Endothelial cell (in vitro differentiated cells): ENCODE measurements at regions not wholly inside any gene's neighbourhood (a gene's known extent, or its start where the extent isn't known, plus 50 kb on each side); places are given as distances from the start of the nearest gene placed in this dataset.

ENCODE experiments used
- DNase-seq: peaks from one replicate; pipeline ENCODE4 v3.0.0; 2021; ENCODE audit warnings: low spot score
- H3K27ac Mint-ChIP-seq: one replicate; pipeline ENCODE4 v1.8.0; 2021; ENCODE audit warnings: mixed read lengths, inconsistent platforms; ENCODE audit not compliant: unreplicated experiment
- H3K27me3 Mint-ChIP-seq: one replicate; pipeline ENCODE4 v1.8.0; 2021; ENCODE audit warnings: mild to moderate bottlenecking, moderate library complexity, mixed read lengths, inconsistent platforms; ENCODE audit not compliant: unreplicated experiment
- H3K36me3 Mint-ChIP-seq: one replicate; pipeline ENCODE4 v1.8.0; 2021; ENCODE audit warnings: mild to moderate bottlenecking, low read depth, mixed read lengths, inconsistent platforms; ENCODE audit not compliant: unreplicated experiment
- H3K4me1 Mint-ChIP-seq: one replicate; pipeline ENCODE4 v1.8.0; 2021; ENCODE audit warnings: mild to moderate bottlenecking, mixed read lengths, inconsistent platforms; ENCODE audit not compliant: unreplicated experiment
- H3K4me3 Mint-ChIP-seq: one replicate; pipeline ENCODE4 v1.8.0; 2021; ENCODE audit warnings: mild to moderate bottlenecking, mixed read lengths, inconsistent platforms; ENCODE audit not compliant: unreplicated experiment
- H3K9me3 Mint-ChIP-seq: one replicate; pipeline ENCODE4 v1.8.0; 2021; ENCODE audit warnings: mixed read lengths, inconsistent platforms; ENCODE audit not compliant: unreplicated experiment
- TF ChIP-seq, protein P1 (sequence below): fragments of 200-600 bp; sonication (generic); IDR thresholded peaks from one replicate; pipeline ENCODE4 v1.5.0; 2021; ENCODE audit warnings: antibody characterized with exemption; ENCODE audit not compliant: unreplicated experiment

DNA sequence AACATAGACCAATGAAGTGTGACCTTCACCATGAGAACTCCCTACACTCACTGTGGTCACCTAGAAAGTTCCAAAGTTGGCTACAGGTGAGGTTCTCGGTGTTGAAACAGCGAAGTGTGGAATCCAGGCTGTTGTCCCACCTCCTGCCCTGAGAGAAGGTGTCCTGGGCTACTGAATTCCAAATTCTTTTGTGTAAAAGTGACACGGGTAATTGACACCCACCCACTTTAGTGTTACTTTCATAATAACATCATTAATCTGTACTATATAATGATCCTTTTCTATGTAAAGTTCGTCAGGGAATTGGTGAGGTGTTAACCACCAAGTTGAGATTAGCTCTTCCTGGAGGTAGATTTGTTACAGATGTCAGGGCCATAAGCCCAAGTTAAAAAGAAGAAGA, 690.7 kb downstream of the RWDD3 start:
- TF ChIP-seq, protein P1, sequence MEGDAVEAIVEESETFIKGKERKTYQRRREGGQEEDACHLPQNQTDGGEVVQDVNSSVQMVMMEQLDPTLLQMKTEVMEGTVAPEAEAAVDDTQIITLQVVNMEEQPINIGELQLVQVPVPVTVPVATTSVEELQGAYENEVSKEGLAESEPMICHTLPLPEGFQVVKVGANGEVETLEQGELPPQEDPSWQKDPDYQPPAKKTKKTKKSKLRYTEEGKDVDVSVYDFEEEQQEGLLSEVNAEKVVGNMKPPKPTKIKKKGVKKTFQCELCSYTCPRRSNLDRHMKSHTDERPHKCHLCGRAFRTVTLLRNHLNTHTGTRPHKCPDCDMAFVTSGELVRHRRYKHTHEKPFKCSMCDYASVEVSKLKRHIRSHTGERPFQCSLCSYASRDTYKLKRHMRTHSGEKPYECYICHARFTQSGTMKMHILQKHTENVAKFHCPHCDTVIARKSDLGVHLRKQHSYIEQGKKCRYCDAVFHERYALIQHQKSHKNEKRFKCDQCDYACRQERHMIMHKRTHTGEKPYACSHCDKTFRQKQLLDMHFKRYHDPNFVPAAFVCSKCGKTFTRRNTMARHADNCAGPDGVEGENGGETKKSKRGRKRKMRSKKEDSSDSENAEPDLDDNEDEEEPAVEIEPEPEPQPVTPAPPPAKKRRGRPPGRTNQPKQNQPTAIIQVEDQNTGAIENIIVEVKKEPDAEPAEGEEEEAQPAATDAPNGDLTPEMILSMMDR: no peak
- no peak overlapping the region for H3K27ac Mint-ChIP-seq
- no peaks in the 10 kb centered on the region for H3K27me3 Mint-ChIP-seq
- peaks cover 1% of the 10 kb centered on the region for H3K4me1 Mint-ChIP-seq
- H3K36me3 Mint-ChIP-seq: no peaks in the 10 kb centered on the region
- no peak overlapping the region for H3K4me3 Mint-ChIP-seq
- no peaks in the 10 kb centered on the region for H3K9me3 Mint-ChIP-seq
- no peak for DNase-seq

DNA sequence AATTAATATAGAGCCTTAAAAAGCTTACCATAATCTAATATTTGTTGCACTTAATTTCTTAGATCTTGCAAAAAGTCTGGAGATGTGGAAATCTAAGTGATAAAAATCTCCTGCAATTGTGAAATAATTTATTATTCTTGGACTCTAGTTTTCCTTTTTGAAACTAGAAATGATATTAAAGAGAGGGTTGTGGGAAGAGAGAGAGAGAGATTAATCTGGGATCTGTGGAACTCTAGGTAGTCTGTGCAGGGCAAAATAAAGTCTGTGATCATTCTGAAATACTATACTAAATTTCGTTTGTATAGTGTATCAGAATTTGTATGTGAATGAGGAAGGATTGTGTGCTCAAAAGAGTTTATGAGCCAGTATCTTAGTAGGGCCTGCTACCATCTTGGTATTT, 692.3 kb downstream of the RWDD3 start:
- H3K27me3 Mint-ChIP-seq: no peaks in the 10 kb centered on the region
- no peak overlapping the region for H3K27ac Mint-ChIP-seq
- DNase-seq: no peak
- TF ChIP-seq, protein P1: no peak
- H3K4me1 Mint-ChIP-seq: peaks cover 14% of the 10 kb centered on the region
- no peak overlapping the region for H3K4me3 Mint-ChIP-seq
- H3K36me3 Mint-ChIP-seq: no peaks in the 10 kb centered on the region
- no peaks in the 10 kb centered on the region for H3K9me3 Mint-ChIP-seq

- Mint-ChIP-seq H3K9me3 (no peaks in the 10 kb centered on the region), H3K27me3 (no peaks in the 10 kb centered on the region), H3K36me3 (no peaks in the 10 kb centered on the region), H3K4me1 (peaks cover 20% of the 10 kb centered on the region), H3K4me3 (no peak overlapping the region), H3K27ac (no peak overlapping the region)
- TF ChIP-seq, protein P1: no peak
- DNase-seq: no peak
Observed at GRCh38 chr1:95927061-95927460, 693.1 kb downstream of the RWDD3 start.

DNA sequence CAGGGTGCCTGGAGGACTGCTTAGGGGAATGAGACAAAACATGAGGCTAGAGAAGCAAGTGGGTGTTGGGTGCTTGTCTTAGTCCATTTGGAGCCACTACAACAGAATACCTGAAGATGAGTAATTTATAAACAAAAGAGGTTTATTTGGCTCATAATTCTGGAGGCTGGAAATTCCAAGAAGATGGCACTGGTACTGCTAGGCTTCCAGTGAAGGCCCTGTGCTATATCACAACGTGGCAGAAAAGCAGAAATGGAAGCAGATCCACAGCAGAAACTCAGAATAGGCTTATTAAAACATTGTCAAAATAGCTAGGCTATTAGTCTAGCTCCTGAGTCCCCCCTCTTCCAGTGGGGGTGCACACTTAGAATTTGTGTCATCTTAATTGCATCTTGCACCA, 701.7 kb downstream of the RWDD3 start:
- no peaks in the 10 kb centered on the region for H3K27me3 Mint-ChIP-seq
- H3K36me3 Mint-ChIP-seq: no peaks in the 10 kb centered on the region
- DNase-seq: no peak
- TF ChIP-seq, protein P1: no peak
- no peak overlapping the region for H3K4me3 Mint-ChIP-seq
- H3K27ac Mint-ChIP-seq: no peak overlapping the region
- no peaks in the 10 kb centered on the region for H3K9me3 Mint-ChIP-seq
- H3K4me1 Mint-ChIP-seq: peaks cover 27% of the 10 kb centered on the region

DNA sequence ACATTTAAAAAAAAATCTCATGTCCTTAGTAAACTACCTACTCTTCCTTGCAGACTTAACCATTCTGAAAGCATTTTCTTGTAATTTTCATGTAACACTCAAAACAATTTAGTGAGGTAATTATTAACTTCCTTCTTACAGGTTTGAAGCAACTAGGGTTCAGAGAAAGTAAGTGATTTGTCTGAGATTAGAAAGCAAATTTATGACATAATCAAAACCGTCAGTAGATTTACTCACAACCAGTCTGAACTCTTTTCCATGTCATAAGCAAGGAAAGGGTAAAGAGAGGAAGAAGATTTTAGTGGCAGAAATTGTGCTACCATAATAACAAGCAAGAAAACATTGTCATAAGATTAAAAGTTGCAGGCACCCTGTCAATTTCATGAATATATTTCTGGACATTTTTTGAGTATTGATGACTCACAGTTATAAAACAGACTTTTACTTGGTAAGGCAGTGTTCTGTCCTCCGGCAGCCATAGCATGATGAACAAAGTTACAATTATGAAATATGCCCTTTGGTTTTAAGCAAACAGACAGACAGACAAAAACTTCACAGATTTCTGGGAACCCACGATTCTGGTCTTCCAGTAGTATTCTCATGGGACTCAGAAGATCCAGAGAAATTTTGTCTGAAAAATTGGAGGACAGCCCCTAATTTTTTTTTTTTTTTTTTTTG, 707.2 kb downstream of the RWDD3 start:
- Mint-ChIP-seq H3K36me3 (no peaks in the 10 kb centered on the region), H3K4me3 (no peak overlapping the region), H3K4me1 (peaks cover 12% of the 10 kb centered on the region), H3K9me3 (no peaks in the 10 kb centered on the region), H3K27me3 (no peaks in the 10 kb centered on the region), H3K27ac (no peak overlapping the region)
- TF ChIP-seq, protein P1: no peak
- no peak for DNase-seq
